HCT116 (cell line): ENCODE measurements at regions not wholly inside any gene's neighbourhood (a gene's known extent, or its start where the extent isn't known, plus 50 kb on each side); places are given as distances from the start of the nearest gene placed in this dataset.

Experiments
- ATAC-seq: fragments of 200-7000 bp; cut with Tn5 transposase; 2 replicates; pipeline ENCODE4 v1.9.1; 2020; ENCODE audit warnings: mild to moderate bottlenecking, moderate library complexity
- BruUV-seq: library from RNA; stranded (reverse); fragments of 400-500 nt; replicated peaks from 2 replicates; lab custom pipeline; 2021; lab: Mats Ljungman, UMichigan
- CTCF ChIA-PET: fragments of 300-600 bp; sonication (Branson Sonifier 250); formaldehyde crosslinking; loops from one replicate; lab custom pipeline; 2021; ENCODE audit warnings: antibody characterized with exemption; lab: Charles Lee
- POLR2A ChIA-PET: fragments of 300-600, 350-600 bp; sonication (Branson Sonifier 250); formaldehyde crosslinking; loops from one replicate; lab custom pipeline; 2021; ENCODE audit warnings: antibody characterized with exemption; lab: Charles Lee
- RAD21 ChIA-PET, 2 experiments: fragments of 300-600 bp; sonication (Branson Sonifier 250); formaldehyde crosslinking; loops; one replicate each; lab custom pipeline; 2023; ENCODE audit warnings: low total read pairs in 2 of 2; ENCODE audit not compliant: uncharacterized antibody in 2 of 2, unreplicated experiment in 2 of 2, low non-redundant PET in 1 of 2; lab: Charles Lee
- DNase-seq: peaks from one replicate; pipeline ENCODE4 v3.0.0-alpha.2; 2010; ENCODE audit warnings: low read depth, low spot score
- H2AFZ ChIP-seq: fragments of 200-600 bp; shearing (Covaris generic), sonication (generic); 2 replicates; pipeline ENCODE4 v1.6.1; 2017; ENCODE audit warnings: low read depth, mixed run types, mixed read lengths, antibody characterized with exemption, low read length; ENCODE audit not compliant: poor library complexity, severe bottlenecking
- H3K27ac ChIP-seq: 2 replicates; pipeline ENCODE4 v1.5.1; 2012; ENCODE audit warnings: low read depth, low read length
- H3K27me3 ChIP-seq: fragments of 200-600 bp; sonication (generic); 2 replicates; pipeline ENCODE4 v1.6.1; 2016; ENCODE audit warnings: mixed run types, low read length, mixed read lengths; ENCODE audit not compliant: insufficient read depth
- H3K36me3 ChIP-seq, 2 experiments: fragments of 200-500 bp in 1 of 2; fragments of 200-600 bp in 1 of 2; sonication (Bioruptor generic) in 1 of 2; sonication (generic) in 1 of 2; 2 replicates each; pipeline versions ENCODE4 v1.5.1 to v1.6.1; 2014 to 2016; ENCODE audit warnings: low read length in 2 of 2, inconsistent platforms in 1 of 2, mixed read lengths in 1 of 2, mixed run types in 1 of 2; ENCODE audit not compliant: insufficient read depth in 2 of 2, control insufficient read depth in 1 of 2
- H3K4me1 ChIP-seq, 2 experiments: fragments of 200-600 bp in 1 of 2; sonication (generic) in 1 of 2; 2 replicates each; pipeline versions ENCODE4 v1.5.1 to v1.6.1; 2012 to 2017; ENCODE audit warnings: low read length in 2 of 2, inconsistent platforms in 1 of 2, mild to moderate bottlenecking in 1 of 2, mixed read lengths in 1 of 2, mixed run types in 1 of 2, moderate library complexity in 1 of 2; ENCODE audit not compliant: insufficient read depth in 2 of 2, control insufficient read depth in 1 of 2
- H3K4me2 ChIP-seq: fragments of 200-600 bp; sonication (generic); 2 replicates; pipeline ENCODE4 v1.6.1; 2017; ENCODE audit warnings: mixed run types, low read length, mixed read lengths
- H3K4me3 ChIP-seq, 2 experiments: fragments of 200-600 bp in 1 of 2; sonication (generic) in 1 of 2; replicated peaks in 1 of 2; 2 replicates each; pipeline ENCODE4 v1.5.1; 2011 to 2016; ENCODE audit warnings: low read length in 2 of 2, control low read depth in 1 of 2, low read depth in 1 of 2, mild to moderate bottlenecking in 1 of 2, mixed read lengths in 1 of 2, mixed run types in 1 of 2
- H3K79me2 ChIP-seq: fragments of 200-600 bp; sonication (generic); 2 replicates; pipeline ENCODE4 v1.6.1; 2017; ENCODE audit warnings: mild to moderate bottlenecking, mixed run types, low read length, moderate library complexity, mixed read lengths; ENCODE audit not compliant: insufficient read depth
- H3K9ac ChIP-seq: fragments of 200-600 bp; sonication (generic); 2 replicates; pipeline ENCODE4 v1.6.1; 2016; ENCODE audit warnings: low read length, mixed read lengths
- H3K9me2 ChIP-seq: fragments of 200-600 bp; sonication (generic), shearing (Covaris generic); 2 replicates; pipeline ENCODE4 v1.6.1; 2017; ENCODE audit warnings: mixed run types, mild to moderate bottlenecking, moderate library complexity; ENCODE audit not compliant: insufficient read depth
- H3K9me3 ChIP-seq, 2 experiments: fragments of 200-500 bp in 1 of 2; fragments of 200-600 bp in 1 of 2; sonication (Bioruptor generic) in 1 of 2; sonication (generic) in 1 of 2; 2 replicates each; pipeline ENCODE4 v1.6.1; 2014 to 2017; ENCODE audit warnings: low read length in 2 of 2, mixed read lengths in 2 of 2, inconsistent platforms in 1 of 2, low read depth in 1 of 2, mild to moderate bottlenecking in 1 of 2, mixed run types in 1 of 2, moderate library complexity in 1 of 2; ENCODE audit not compliant: control insufficient read depth in 1 of 2, insufficient read depth in 1 of 2
- H4K20me1 ChIP-seq: fragments of 200-600 bp; sonication (generic), shearing (Covaris generic); 2 replicates; pipeline ENCODE4 v1.6.1; 2017; ENCODE audit warnings: mixed run types, mild to moderate bottlenecking, moderate library complexity; ENCODE audit not compliant: insufficient read depth
- CEBPB ChIP-seq: IDR thresholded peaks from 2 replicates; pipeline ENCODE4 v1.6.1; 2012; ENCODE audit warnings: low read depth
- EZH2phosphoT487 ChIP-seq: fragments of 200-600 bp; IDR thresholded peaks from 2 replicates; pipeline ENCODE4 v1.6.1; 2018; ENCODE audit warnings: antibody characterized with exemption, borderline replicate concordance
- POLR2AphosphoS5 ChIP-seq: IDR thresholded peaks from 2 replicates; pipeline ENCODE4 v1.6.1; 2011; ENCODE audit warnings: mild to moderate bottlenecking, low read depth, low read length, moderate library complexity
- RAD21 ChIP-seq: IDR thresholded peaks from 2 replicates; pipeline ENCODE4 v1.6.1; 2012; ENCODE audit warnings: low read depth, mild to moderate bottlenecking
- SRF ChIP-seq: IDR thresholded peaks from 2 replicates; pipeline ENCODE4 v1.6.1; 2012; ENCODE audit warnings: low read depth
- intact Hi-C: fragments of 100-400 bp; cut with micrococcal nuclease; formaldehyde crosslinking; loops from 2 replicates; pipeline ENCODE4 v1.10.0; 2022
- TF ChIP-seq, protein P1 (sequence below): IDR thresholded peaks from 2 replicates; pipeline ENCODE4 v1.6.1; 2012; ENCODE audit warnings: low read depth

- H3K36me3 ChIP-seq, result no peaks in the 10 kb centered on the region
- H3K9me3 ChIP-seq, result no peaks in the 10 kb centered on the region
- no peak overlapping the region for H2AFZ ChIP-seq
- ATAC-seq, result no peak
- no peaks in the 10 kb centered on the region for H3K27me3 ChIP-seq
- ChIA-PET RAD21 (no interaction called here), CTCF (no interaction called here), POLR2A (no interaction called here)
- intact Hi-C loops, result no loop called here
- BruUV-seq, result no TSS peak
- H3K9me2 ChIP-seq, result no peaks in the 10 kb centered on the region
- no peak overlapping the region for H3K27ac ChIP-seq
- H3K4me1 ChIP-seq, result no peaks in the 10 kb centered on the region
- no peak overlapping the region for H3K4me3 ChIP-seq
- H3K79me2 ChIP-seq, result no peaks in the 10 kb centered on the region
- DNase-seq, result no peak
- H3K9ac ChIP-seq, result no peak overlapping the region
- TF ChIP-seq SRF (no peak), RAD21 (no peak), CEBPB (no peak), EZH2phosphoT487 (no peak), POLR2AphosphoS5 (no peak)
- TF ChIP-seq, protein P1, sequence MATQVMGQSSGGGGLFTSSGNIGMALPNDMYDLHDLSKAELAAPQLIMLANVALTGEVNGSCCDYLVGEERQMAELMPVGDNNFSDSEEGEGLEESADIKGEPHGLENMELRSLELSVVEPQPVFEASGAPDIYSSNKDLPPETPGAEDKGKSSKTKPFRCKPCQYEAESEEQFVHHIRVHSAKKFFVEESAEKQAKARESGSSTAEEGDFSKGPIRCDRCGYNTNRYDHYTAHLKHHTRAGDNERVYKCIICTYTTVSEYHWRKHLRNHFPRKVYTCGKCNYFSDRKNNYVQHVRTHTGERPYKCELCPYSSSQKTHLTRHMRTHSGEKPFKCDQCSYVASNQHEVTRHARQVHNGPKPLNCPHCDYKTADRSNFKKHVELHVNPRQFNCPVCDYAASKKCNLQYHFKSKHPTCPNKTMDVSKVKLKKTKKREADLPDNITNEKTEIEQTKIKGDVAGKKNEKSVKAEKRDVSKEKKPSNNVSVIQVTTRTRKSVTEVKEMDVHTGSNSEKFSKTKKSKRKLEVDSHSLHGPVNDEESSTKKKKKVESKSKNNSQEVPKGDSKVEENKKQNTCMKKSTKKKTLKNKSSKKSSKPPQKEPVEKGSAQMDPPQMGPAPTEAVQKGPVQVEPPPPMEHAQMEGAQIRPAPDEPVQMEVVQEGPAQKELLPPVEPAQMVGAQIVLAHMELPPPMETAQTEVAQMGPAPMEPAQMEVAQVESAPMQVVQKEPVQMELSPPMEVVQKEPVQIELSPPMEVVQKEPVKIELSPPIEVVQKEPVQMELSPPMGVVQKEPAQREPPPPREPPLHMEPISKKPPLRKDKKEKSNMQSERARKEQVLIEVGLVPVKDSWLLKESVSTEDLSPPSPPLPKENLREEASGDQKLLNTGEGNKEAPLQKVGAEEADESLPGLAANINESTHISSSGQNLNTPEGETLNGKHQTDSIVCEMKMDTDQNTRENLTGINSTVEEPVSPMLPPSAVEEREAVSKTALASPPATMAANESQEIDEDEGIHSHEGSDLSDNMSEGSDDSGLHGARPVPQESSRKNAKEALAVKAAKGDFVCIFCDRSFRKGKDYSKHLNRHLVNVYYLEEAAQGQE, result no peak
- TF ChIP-seq, all 23 proteins: peak for 0
- H4K20me1 ChIP-seq, result no peaks in the 10 kb centered on the region
- no peak overlapping the region for H3K4me2 ChIP-seq
Measured at GRCh38 chr5:6961837-6962635, 248.8 kb downstream of the TENT4A start.
